Neuron (in vitro differentiated cells): ENCODE measurements at regions not wholly inside any gene's neighbourhood (a gene's known extent, or its start where the extent isn't known, plus 50 kb on each side); places are given as distances from the start of the nearest gene placed in this dataset.

ENCODE experiments used
- H2AFZ ChIP-seq: one replicate; pipeline ENCODE4 v1.6.1; 2013; ENCODE audit warnings: low read depth, mild to moderate bottlenecking, inconsistent platforms, low read length, moderate library complexity
- H3K27me3 ChIP-seq: one replicate; pipeline ENCODE4 v1.6.1; 2013; ENCODE audit warnings: low read length; ENCODE audit not compliant: insufficient read depth
- H3K36me3 ChIP-seq: one replicate; pipeline ENCODE4 v1.6.1; 2013; ENCODE audit warnings: low read length; ENCODE audit not compliant: insufficient read depth
- H3K4me1 ChIP-seq: one replicate; pipeline ENCODE4 v1.6.1; 2013; ENCODE audit warnings: low read length; ENCODE audit not compliant: insufficient read depth
- H3K4me3 ChIP-seq: 2 replicates; pipeline ENCODE4 v1.5.1; 2013; ENCODE audit warnings: mild to moderate bottlenecking, low read length, moderate library complexity
- H3K9me3 ChIP-seq: one replicate; pipeline ENCODE4 v1.6.1; 2013; ENCODE audit warnings: low read length

GRCh38 chr17:33352526-33352925 lies 59.4 kb upstream of the ASIC2 start:
- H3K4me1 ChIP-seq, result no peaks in the 10 kb centered on the region
- H3K4me3 ChIP-seq, result no peak overlapping the region
- no peak overlapping the region for H2AFZ ChIP-seq
- no peaks in the 10 kb centered on the region for H3K27me3 ChIP-seq
- H3K36me3 ChIP-seq, result no peaks in the 10 kb centered on the region
- no peaks in the 10 kb centered on the region for H3K9me3 ChIP-seq

- Histone ChIP-seq H3K4me1 (no peaks in the 10 kb centered on the region), H3K4me3 (no peak overlapping the region), H3K36me3 (no peaks in the 10 kb centered on the region), H3K27me3 (no peaks in the 10 kb centered on the region), H2AFZ (no peak overlapping the region), H3K9me3 (no peaks in the 10 kb centered on the region)
Measured at GRCh38 chr17:33356266-33356665, 63.2 kb upstream of the ASIC2 start.

- Histone ChIP-seq H3K9me3 (no peaks in the 10 kb centered on the region), H3K27me3 (no peaks in the 10 kb centered on the region), H3K4me3 (no peak overlapping the region), H2AFZ (no peak overlapping the region), H3K4me1 (peaks cover 2% of the 10 kb centered on the region), H3K36me3 (no peaks in the 10 kb centered on the region)
Measured at GRCh38 chr17:33363475-33363874, 70.4 kb upstream of the ASIC2 start.

GRCh38 chr17:33366960-33367359 lies 73.9 kb upstream of the ASIC2 start:
- H3K36me3 ChIP-seq, result no peaks in the 10 kb centered on the region
- H2AFZ ChIP-seq, result no peak overlapping the region
- no peaks in the 10 kb centered on the region for H3K9me3 ChIP-seq
- H3K4me3 ChIP-seq, result no peak overlapping the region
- peaks cover 2% of the 10 kb centered on the region for H3K4me1 ChIP-seq
- no peaks in the 10 kb centered on the region for H3K27me3 ChIP-seq

- Histone ChIP-seq H3K4me3 (no peak overlapping the region), H3K27me3 (no peaks in the 10 kb centered on the region), H3K36me3 (no peaks in the 10 kb centered on the region), H2AFZ (no peak overlapping the region), H3K4me1 (peaks cover 2% of the 10 kb centered on the region), H3K9me3 (no peaks in the 10 kb centered on the region)
Measured at GRCh38 chr17:33369149-33369548, 76.1 kb upstream of the ASIC2 start.

- Histone ChIP-seq H2AFZ (no peak overlapping the region), H3K4me1 (peaks cover 2% of the 10 kb centered on the region), H3K36me3 (no peaks in the 10 kb centered on the region), H3K27me3 (no peaks in the 10 kb centered on the region), H3K9me3 (no peaks in the 10 kb centered on the region), H3K4me3 (no peak overlapping the region)
Measured at GRCh38 chr17:33369876-33370275, 76.8 kb upstream of the ASIC2 start.

GRCh38 chr17:33370401-33370800 lies 77.3 kb upstream of the ASIC2 start:
- no peaks in the 10 kb centered on the region for H3K36me3 ChIP-seq
- H3K27me3 ChIP-seq, result no peaks in the 10 kb centered on the region
- no peak overlapping the region for H2AFZ ChIP-seq
- H3K4me3 ChIP-seq, result no peak overlapping the region
- H3K9me3 ChIP-seq, result no peaks in the 10 kb centered on the region
- peaks cover 2% of the 10 kb centered on the region for H3K4me1 ChIP-seq

- Histone ChIP-seq H3K27me3 (no peaks in the 10 kb centered on the region), H2AFZ (no peak overlapping the region), H3K4me1 (peaks cover 2% of the 10 kb centered on the region), H3K4me3 (no peak overlapping the region), H3K9me3 (no peaks in the 10 kb centered on the region), H3K36me3 (no peaks in the 10 kb centered on the region)
Measured at GRCh38 chr17:33371377-33371776, 78.3 kb upstream of the ASIC2 start.

- Histone ChIP-seq H3K4me3 (no peak overlapping the region), H3K36me3 (no peaks in the 10 kb centered on the region), H2AFZ (no peak overlapping the region), H3K27me3 (no peaks in the 10 kb centered on the region), H3K9me3 (no peaks in the 10 kb centered on the region), H3K4me1 (no peaks in the 10 kb centered on the region)
Measured at GRCh38 chr17:33373273-33373672, 80.2 kb upstream of the ASIC2 start.

GRCh38 chr17:33375103-33375502 lies 82.0 kb upstream of the ASIC2 start:
- Histone ChIP-seq H3K27me3 (no peaks in the 10 kb centered on the region), H3K36me3 (no peaks in the 10 kb centered on the region), H3K9me3 (no peaks in the 10 kb centered on the region), H2AFZ (no peak overlapping the region), H3K4me3 (no peak overlapping the region), H3K4me1 (no peaks in the 10 kb centered on the region)

GRCh38 chr17:33375783-33376182 lies 82.7 kb upstream of the ASIC2 start:
- no peaks in the 10 kb centered on the region for H3K27me3 ChIP-seq
- H3K9me3 ChIP-seq, result no peaks in the 10 kb centered on the region
- H3K36me3 ChIP-seq, result no peaks in the 10 kb centered on the region
- H3K4me1 ChIP-seq, result no peaks in the 10 kb centered on the region
- H2AFZ ChIP-seq, result no peak overlapping the region
- no peak overlapping the region for H3K4me3 ChIP-seq

- H3K27me3 ChIP-seq, result no peaks in the 10 kb centered on the region
- no peak overlapping the region for H2AFZ ChIP-seq
- no peaks in the 10 kb centered on the region for H3K4me1 ChIP-seq
- H3K9me3 ChIP-seq, result no peaks in the 10 kb centered on the region
- H3K36me3 ChIP-seq, result no peaks in the 10 kb centered on the region
- H3K4me3 ChIP-seq, result no peak overlapping the region
Measured at GRCh38 chr17:33377837-33378595, 84.9 kb upstream of the ASIC2 start.

- H3K4me3 ChIP-seq, result no peak overlapping the region
- H3K9me3 ChIP-seq, result no peaks in the 10 kb centered on the region
- no peak overlapping the region for H2AFZ ChIP-seq
- H3K4me1 ChIP-seq, result no peaks in the 10 kb centered on the region
- H3K36me3 ChIP-seq, result no peaks in the 10 kb centered on the region
- H3K27me3 ChIP-seq, result peaks cover 3% of the 10 kb centered on the region
Measured at GRCh38 chr17:33381201-33381600, 88.1 kb upstream of the ASIC2 start.

GRCh38 chr17:33383488-33384023 lies 90.5 kb upstream of the ASIC2 start:
- H3K27me3 ChIP-seq, result peaks cover 3% of the 10 kb centered on the region
- no peaks in the 10 kb centered on the region for H3K9me3 ChIP-seq
- H2AFZ ChIP-seq, result no peak overlapping the region
- H3K4me1 ChIP-seq, result no peaks in the 10 kb centered on the region
- no peaks in the 10 kb centered on the region for H3K36me3 ChIP-seq
- H3K4me3 ChIP-seq, result no peak overlapping the region
